ENCODE measurements at regions not wholly inside any gene's neighbourhood (a gene's known extent, or its start where the extent isn't known, plus 50 kb on each side); places are given as distances from the start of the nearest gene placed in this dataset.
"Not testable (repeated sequence)": the region's sequence is repeated elsewhere in the genome, so short reads cannot be mapped to it uniquely, and the experiment has no call there.

GRCh38 chr7:66564045-66564444 lies 64.6 kb upstream of the KCTD7 start:
- intact Hi-C loops (cut with micrococcal nuclease; ENCODE audit: unreplicated experiment) = no loop called here
- no peak for DNase-seq (ENCODE audit: low spot score)
- Histone ChIP-seq H4K20me1 (ENCODE audit: insufficient read depth, low read length) (no peaks in the 10 kb centered on the region), H2AFZ (ENCODE audit: low read length) (no peak overlapping the region), H3K9me3 (ENCODE audit: low read length) (no peaks in the 10 kb centered on the region), H3K9me2 (ENCODE audit: insufficient read depth, low read length) (no peaks in the 10 kb centered on the region), H3K27ac (ENCODE audit: low read depth, low read length, poor library complexity, severe bottlenecking) (no peak overlapping the region), H3K4me1 (ENCODE audit: insufficient read depth, low read length, poor library complexity, severe bottlenecking) (no peaks in the 10 kb centered on the region), H3K4me2 (ENCODE audit: low read length) (no peak overlapping the region), H3K36me3 (ENCODE audit: insufficient read depth, low read length) (peaks cover 74% of the 10 kb centered on the region), H3K79me2 (ENCODE audit: insufficient read depth, low read depth, low read length) (no peaks in the 10 kb centered on the region), H3K4me3 (ENCODE audit: low read depth, low read length, poor library complexity, severe bottlenecking) (no peak overlapping the region)
- POLR2A ChIA-PET = no interaction called here
- BruUV-seq (replicated peaks) = no TSS peak
- TF ChIP-seq EZH2phosphoT487 (IDR thresholded peaks at IDR 0.05; ENCODE audit: borderline replicate concordance, low read depth, low read length) = no peak
- TF ChIP-seq CTCF (conservative IDR thresholded peaks at IDR 0.05; ENCODE audit: low read length) = no peak
- CTCF ChIA-PET (ENCODE audit: unreplicated experiment) = no interaction called here

- H3K4me1 ChIP-seq (ENCODE audit: insufficient read depth, low read length, poor library complexity, severe bottlenecking); H3K4me3 ChIP-seq (ENCODE audit: low read depth, low read length, poor library complexity, severe bottlenecking); H3K9me3 ChIP-seq (ENCODE audit: low read length); CTCF ChIA-PET (ENCODE audit: unreplicated experiment); H3K79me2 ChIP-seq (ENCODE audit: insufficient read depth, low read depth, low read length); H2AFZ ChIP-seq (ENCODE audit: low read length); H3K9me2 ChIP-seq (ENCODE audit: insufficient read depth, low read length); H3K27ac ChIP-seq (ENCODE audit: low read depth, low read length, poor library complexity, severe bottlenecking); BruUV-seq (replicated peaks); H3K4me2 ChIP-seq (ENCODE audit: low read length); DNase-seq (ENCODE audit: low spot score); H4K20me1 ChIP-seq (ENCODE audit: insufficient read depth, low read length): not testable (repeated sequence)
- intact Hi-C loops (cut with micrococcal nuclease; ENCODE audit: unreplicated experiment) = loop anchor here (5.0 kb wide), 1 partner anchor 427 kb away; the partner anchor contains the start of genes SBDS and TYW1
- H3K36me3 ChIP-seq (ENCODE audit: insufficient read depth, low read length) = peaks cover 87% of the 10 kb centered on the region
- POLR2A ChIA-PET = interaction anchor here (0.7 kb wide), 2 partner anchors 91 to 199 kb away, joined by 3 to 9 read pairs; no protein-coding TSS in a partner anchor
Observed at GRCh38 chr7:66570179-66570578, 58.5 kb upstream of the KCTD7 start.

- H3K36me3 ChIP-seq (ENCODE audit: insufficient read depth, low read length) = peaks cover 88% of the 10 kb centered on the region
- H3K4me1 ChIP-seq (ENCODE audit: insufficient read depth, low read length, poor library complexity, severe bottlenecking) = no peaks in the 10 kb centered on the region
- TF ChIP-seq EZH2phosphoT487 (IDR thresholded peaks at IDR 0.05; ENCODE audit: borderline replicate concordance, low read depth, low read length) (no peak), CTCF (conservative IDR thresholded peaks at IDR 0.05; ENCODE audit: low read length) (no peak)
- H3K4me2 ChIP-seq (ENCODE audit: low read length) = no peak overlapping the region
- H3K27ac ChIP-seq (ENCODE audit: low read depth, low read length, poor library complexity, severe bottlenecking) = no peak overlapping the region
- no peaks in the 10 kb centered on the region for H3K9me2 ChIP-seq (ENCODE audit: insufficient read depth, low read length)
- BruUV-seq (replicated peaks) = no TSS peak
- no peak for DNase-seq (ENCODE audit: low spot score)
- CTCF ChIA-PET (ENCODE audit: unreplicated experiment) = no interaction called here
- POLR2A ChIA-PET = interaction anchor here (0.6 to 1.9 kb wide), 7 partner anchors 12 to 485 kb away, joined by 3 to 7 read pairs (median 3); no protein-coding TSS in a partner anchor
- no peak overlapping the region for H2AFZ ChIP-seq (ENCODE audit: low read length)
- intact Hi-C loops (cut with micrococcal nuclease; ENCODE audit: unreplicated experiment) = loop anchor here (5.0 kb wide), 1 partner anchor 426 kb away; the partner anchor contains the start of genes SBDS and TYW1
- H3K9me3 ChIP-seq (ENCODE audit: low read length) = no peaks in the 10 kb centered on the region
- no peaks in the 10 kb centered on the region for H4K20me1 ChIP-seq (ENCODE audit: insufficient read depth, low read length)
- peaks cover 4% of the 10 kb centered on the region; the same call in 1 of the 2 replicates for H3K79me2 ChIP-seq (ENCODE audit: insufficient read depth, low read depth, low read length)
- no peak overlapping the region for H3K4me3 ChIP-seq (ENCODE audit: low read depth, low read length, poor library complexity, severe bottlenecking)
Observed at GRCh38 chr7:66571568-66571967, 57.1 kb upstream of the KCTD7 start.

- ChIA-PET CTCF (ENCODE audit: unreplicated experiment) (interaction anchor here (1.7 kb wide), 1 partner anchor 17 kb away, joined by 3 read pairs; no protein-coding TSS in a partner anchor), POLR2A (interaction anchor here (0.5 to 0.7 kb wide), 4 partner anchors 13 to 344 kb away, joined by 3 to 7 read pairs (median 4); no protein-coding TSS in a partner anchor)
- intact Hi-C loops (cut with micrococcal nuclease; ENCODE audit: unreplicated experiment) = loop anchor here (5.0 kb wide), 1 partner anchor 423 kb away; the partner anchor contains the start of genes SBDS and TYW1
- not testable (repeated sequence) for H2AFZ ChIP-seq (ENCODE audit: low read length); H3K4me3 ChIP-seq (ENCODE audit: low read depth, low read length, poor library complexity, severe bottlenecking); DNase-seq (ENCODE audit: low spot score); H3K27ac ChIP-seq (ENCODE audit: low read depth, low read length, poor library complexity, severe bottlenecking); H3K9me2 ChIP-seq (ENCODE audit: insufficient read depth, low read length); H3K9me3 ChIP-seq (ENCODE audit: low read length); BruUV-seq (replicated peaks); H4K20me1 ChIP-seq (ENCODE audit: insufficient read depth, low read length); H3K4me2 ChIP-seq (ENCODE audit: low read length)
- Histone ChIP-seq H3K36me3 (ENCODE audit: insufficient read depth, low read length) (peaks cover 80% of the 10 kb centered on the region), H3K4me1 (ENCODE audit: insufficient read depth, low read length, poor library complexity, severe bottlenecking) (peaks cover 14% of the 10 kb centered on the region), H3K79me2 (ENCODE audit: insufficient read depth, low read depth, low read length) (peaks cover 28% of the 10 kb centered on the region)
Observed at GRCh38 chr7:66573782-66574495, 54.7 kb upstream of the KCTD7 start.

- Histone ChIP-seq H3K79me2 (ENCODE audit: insufficient read depth, low read depth, low read length) (peaks cover 36% of the 10 kb centered on the region), H3K36me3 (ENCODE audit: insufficient read depth, low read length) (peaks cover 79% of the 10 kb centered on the region), H3K4me1 (ENCODE audit: insufficient read depth, low read length, poor library complexity, severe bottlenecking) (peaks cover 14% of the 10 kb centered on the region)
- not testable (repeated sequence) for BruUV-seq (replicated peaks); H3K4me3 ChIP-seq (ENCODE audit: low read depth, low read length, poor library complexity, severe bottlenecking); DNase-seq (ENCODE audit: low spot score); H3K27ac ChIP-seq (ENCODE audit: low read depth, low read length, poor library complexity, severe bottlenecking); H4K20me1 ChIP-seq (ENCODE audit: insufficient read depth, low read length); H2AFZ ChIP-seq (ENCODE audit: low read length); H3K4me2 ChIP-seq (ENCODE audit: low read length); H3K9me3 ChIP-seq (ENCODE audit: low read length); H3K9me2 ChIP-seq (ENCODE audit: insufficient read depth, low read length)
- ChIA-PET CTCF (ENCODE audit: unreplicated experiment) (interaction anchor here (1.7 kb wide), 1 partner anchor 16 kb away, joined by 3 read pairs; no protein-coding TSS in a partner anchor), POLR2A (interaction anchor here (0.5 to 0.7 kb wide), 2 partner anchors 13 to 48 kb away, joined by 3 to 7 read pairs; no protein-coding TSS in a partner anchor)
- intact Hi-C loops (cut with micrococcal nuclease; ENCODE audit: unreplicated experiment) = loop anchor here (5.0 kb wide), 1 partner anchor 423 kb away; the partner anchor contains the start of genes SBDS and TYW1
Observed at GRCh38 chr7:66574768-66575167, 53.9 kb upstream of the KCTD7 start.
